ENCODE measurements at regions not wholly inside any gene's neighbourhood (a gene's known extent, or its start where the extent isn't known, plus 50 kb on each side); places are given as distances from the start of the nearest gene placed in this dataset.

- no peak for FAIRE-seq
Observed at GRCh38 chr4:136495851-136496250, 1036.4 kb downstream of the PCDH18 start.

DNA sequence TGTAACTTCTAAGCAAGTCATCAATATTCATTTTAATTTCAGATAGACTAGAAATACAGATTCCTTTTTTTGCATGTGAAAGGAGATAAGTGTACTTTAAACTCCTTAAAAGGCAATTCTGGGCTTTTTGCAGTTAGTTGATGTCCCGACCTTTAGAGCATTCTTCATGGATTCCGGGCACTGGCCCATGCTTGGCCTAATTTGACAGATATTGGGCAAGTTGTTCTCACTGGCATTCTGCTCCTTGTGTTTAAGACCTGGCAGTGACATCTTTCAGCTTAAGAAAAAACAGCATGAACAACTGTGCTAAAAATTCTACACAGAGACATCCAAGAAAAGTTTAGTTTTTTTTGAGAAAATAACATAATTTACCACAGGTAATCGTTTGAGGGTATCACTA lies 1037.2 kb downstream of the PCDH18 start:
- FAIRE-seq, result no peak

GRCh38 chr4:136489101-136489500 lies 1043.2 kb downstream of the PCDH18 start:
- no peak for FAIRE-seq

DNA sequence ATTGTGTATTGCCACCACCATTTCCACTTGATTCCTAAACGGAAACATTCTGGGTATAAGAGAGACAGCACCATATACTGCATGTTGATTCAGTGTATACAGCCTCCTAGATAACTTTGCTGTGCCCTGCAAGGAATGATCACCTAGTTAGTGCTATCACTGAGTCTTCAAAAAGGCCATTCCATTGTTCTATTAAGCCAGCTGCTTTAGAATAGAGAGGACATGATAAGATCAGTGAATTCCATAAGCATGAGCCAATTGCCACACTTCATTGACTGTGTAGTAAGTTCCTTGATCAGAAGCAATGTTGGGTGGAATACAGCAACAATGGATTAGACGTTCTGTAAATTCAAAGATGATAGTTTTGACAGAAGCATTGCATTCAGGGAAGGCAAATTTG lies 1047.3 kb downstream of the PCDH18 start:
- no peak for FAIRE-seq

GRCh38 chr4:136476753-136477152 lies 1055.5 kb downstream of the PCDH18 start:
- FAIRE-seq, result no peak

DNA sequence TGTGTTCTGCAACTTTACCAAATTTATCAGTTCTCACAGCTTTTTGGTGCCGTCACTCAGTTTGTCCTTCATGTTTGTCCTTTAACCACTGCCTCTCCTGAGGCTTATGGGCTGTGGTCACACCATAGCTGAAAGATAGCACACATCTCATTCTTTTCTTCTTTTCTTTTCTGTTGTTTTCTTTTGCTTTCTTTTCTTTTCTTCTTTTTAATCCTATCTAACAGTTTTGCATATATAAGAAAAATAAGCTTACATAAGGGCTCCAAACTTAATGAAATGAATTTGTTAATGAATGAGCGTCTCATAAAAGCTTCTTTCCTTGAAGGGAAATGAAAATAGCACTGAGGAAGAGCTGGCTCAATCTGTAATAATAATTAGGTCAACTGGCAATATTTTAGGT lies 1061.2 kb downstream of the PCDH18 start:
- FAIRE-seq, result no peak

- FAIRE-seq, result no peak
Observed at GRCh38 chr4:136465691-136466090, 1066.6 kb downstream of the PCDH18 start.

GRCh38 chr4:136463941-136464340 lies 1068.4 kb downstream of the PCDH18 start:
- FAIRE-seq, result no peak

- FAIRE-seq, result no peak
Observed at GRCh38 chr4:136461533-136461932, 1070.8 kb downstream of the PCDH18 start.

- no peak for FAIRE-seq
Observed at GRCh38 chr4:136458326-136458725, 1074.0 kb downstream of the PCDH18 start.

- FAIRE-seq, result no peak
Observed at GRCh38 chr4:136457577-136457976, 1074.7 kb downstream of the PCDH18 start.

GRCh38 chr4:136457004-136457403 lies 1075.3 kb downstream of the PCDH18 start:
- FAIRE-seq, result no peak

DNA sequence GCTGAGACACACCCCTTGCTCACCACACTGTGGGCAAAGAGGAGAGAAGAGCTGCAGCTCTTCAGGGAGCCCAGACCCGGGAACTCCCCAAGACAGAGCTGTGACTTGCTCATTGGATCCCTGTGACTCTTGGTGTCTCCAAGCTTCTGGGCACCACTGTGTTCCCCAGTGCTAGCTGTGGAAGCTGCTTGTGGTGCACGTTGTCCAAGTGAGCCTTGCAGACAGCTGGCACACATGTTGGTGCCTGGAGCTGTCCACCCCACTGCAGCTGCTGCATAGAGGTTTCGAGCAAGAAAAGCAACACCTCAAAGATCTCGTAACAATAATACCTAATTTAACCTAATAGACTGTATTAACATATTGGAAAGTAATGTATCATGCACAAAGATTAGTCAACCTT lies 1089.3 kb downstream of the PCDH18 start:
- no peak for FAIRE-seq

GRCh38 chr4:136442447-136442846 lies 1089.8 kb downstream of the PCDH18 start:
- FAIRE-seq, result no peak

GRCh38 chr4:136441629-136442282 lies 1090.5 kb downstream of the PCDH18 start:
- FAIRE-seq, result no peak

DNA sequence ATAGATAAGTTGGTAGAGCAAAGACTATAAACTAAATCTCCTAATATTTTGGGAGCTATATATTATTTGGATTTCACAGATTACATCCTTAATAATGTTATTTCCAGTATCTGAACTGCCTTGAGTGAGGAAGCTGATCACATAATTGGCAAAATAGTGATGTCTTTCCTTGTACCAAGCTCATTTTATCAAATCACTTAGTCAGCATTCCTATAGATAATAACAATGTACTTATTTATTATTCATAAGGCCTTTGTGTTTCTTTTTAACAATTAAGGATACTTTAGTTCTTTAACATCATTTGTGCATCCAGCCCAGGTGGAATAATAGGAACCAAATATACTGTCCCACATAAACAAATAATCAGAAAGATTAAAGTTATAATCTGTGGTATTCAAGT lies 1093.6 kb downstream of the PCDH18 start:
- no peak for FAIRE-seq

GRCh38 chr4:136424052-136424451 lies 1108.2 kb downstream of the PCDH18 start:
- no peak for FAIRE-seq

GRCh38 chr4:136414981-136415380 lies 1117.3 kb downstream of the PCDH18 start:
- no peak for FAIRE-seq

- no peak for FAIRE-seq
Observed at GRCh38 chr4:136412708-136413107, 1119.6 kb downstream of the PCDH18 start.

- FAIRE-seq, result no peak
Observed at GRCh38 chr4:136400829-136401228, 1131.5 kb downstream of the PCDH18 start.

GRCh38 chr4:136395212-136395722 lies 1137.0 kb downstream of the PCDH18 start:
- FAIRE-seq, result no peak

DNA sequence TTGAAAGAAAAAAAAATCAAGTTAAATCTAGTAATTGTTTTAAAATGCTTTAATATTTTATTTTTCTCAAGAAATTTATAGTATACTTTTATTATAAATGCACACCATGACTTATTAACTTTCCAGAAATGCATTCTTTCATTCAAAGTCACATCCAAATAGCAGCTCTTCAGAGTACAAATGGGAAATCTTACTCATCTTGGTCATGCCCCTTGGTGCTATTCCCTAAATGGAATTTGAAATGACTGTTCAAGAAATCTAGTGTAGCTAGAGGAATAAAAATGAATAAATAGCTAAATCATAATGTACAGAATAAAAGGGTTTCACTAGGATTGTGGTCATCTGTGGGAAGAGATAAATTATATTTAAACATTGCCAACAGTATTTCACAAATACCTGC lies 1139.7 kb downstream of the PCDH18 start:
- FAIRE-seq, result no peak

DNA sequence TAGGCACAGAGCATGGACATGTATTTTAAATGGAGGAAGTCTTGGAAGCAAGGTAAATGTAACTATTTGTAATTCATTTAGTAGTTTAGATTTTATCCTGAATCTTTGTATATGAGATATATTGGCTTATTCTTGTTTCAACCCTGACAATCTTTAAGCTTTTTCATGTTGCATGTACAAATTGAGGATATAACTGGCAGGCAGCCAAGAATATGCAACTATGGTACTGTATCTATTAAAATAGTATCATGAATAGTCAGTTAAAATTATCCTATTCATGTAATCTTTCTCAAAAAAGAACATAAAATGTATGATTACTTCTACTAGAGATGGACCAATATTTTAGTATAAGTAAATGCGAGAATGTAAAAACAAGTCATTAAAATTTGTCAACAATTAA lies 1141.5 kb downstream of the PCDH18 start:
- FAIRE-seq, result peak; percentile 97

GRCh38 chr4:136383082-136383481 lies 1149.2 kb downstream of the PCDH18 start:
- FAIRE-seq, result no peak

- no peak for FAIRE-seq
Observed at GRCh38 chr4:136371231-136371630, 1161.1 kb downstream of the PCDH18 start.
